Cardiac fibroblast (primary cell): ENCODE measurements at regions not wholly inside any gene's neighbourhood (a gene's known extent, or its start where the extent isn't known, plus 50 kb on each side); places are given as distances from the start of the nearest gene placed in this dataset.

Source experiments
- DNase-seq, 2 donors: peaks; one replicate each; pipeline versions ENCODE4 v3.0.0 to v3.0.0-alpha.2; 2010; ENCODE audit warnings: low read depth in 2 of 2
- H3K4me3 ChIP-seq, 2 donors: replicated peaks in 1 of 2; 1 replicate in 1 of 2; 2 replicates in 1 of 2; pipeline ENCODE4 v1.5.1; 2011; ENCODE audit warnings: low read depth in 2 of 2, low read length in 2 of 2, mild to moderate bottlenecking in 2 of 2, moderate library complexity in 1 of 2
- TF ChIP-seq, protein P1 (sequence below): IDR thresholded peaks from one replicate; pipeline ENCODE4 v1.5.1; 2011; ENCODE audit warnings: low read depth, mild to moderate bottlenecking, low read length, inconsistent platforms

- TF ChIP-seq, protein P1, sequence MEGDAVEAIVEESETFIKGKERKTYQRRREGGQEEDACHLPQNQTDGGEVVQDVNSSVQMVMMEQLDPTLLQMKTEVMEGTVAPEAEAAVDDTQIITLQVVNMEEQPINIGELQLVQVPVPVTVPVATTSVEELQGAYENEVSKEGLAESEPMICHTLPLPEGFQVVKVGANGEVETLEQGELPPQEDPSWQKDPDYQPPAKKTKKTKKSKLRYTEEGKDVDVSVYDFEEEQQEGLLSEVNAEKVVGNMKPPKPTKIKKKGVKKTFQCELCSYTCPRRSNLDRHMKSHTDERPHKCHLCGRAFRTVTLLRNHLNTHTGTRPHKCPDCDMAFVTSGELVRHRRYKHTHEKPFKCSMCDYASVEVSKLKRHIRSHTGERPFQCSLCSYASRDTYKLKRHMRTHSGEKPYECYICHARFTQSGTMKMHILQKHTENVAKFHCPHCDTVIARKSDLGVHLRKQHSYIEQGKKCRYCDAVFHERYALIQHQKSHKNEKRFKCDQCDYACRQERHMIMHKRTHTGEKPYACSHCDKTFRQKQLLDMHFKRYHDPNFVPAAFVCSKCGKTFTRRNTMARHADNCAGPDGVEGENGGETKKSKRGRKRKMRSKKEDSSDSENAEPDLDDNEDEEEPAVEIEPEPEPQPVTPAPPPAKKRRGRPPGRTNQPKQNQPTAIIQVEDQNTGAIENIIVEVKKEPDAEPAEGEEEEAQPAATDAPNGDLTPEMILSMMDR = no peak
- no peak overlapping the region for H3K4me3 ChIP-seq
- no peak for DNase-seq
Observed at GRCh38 chr1:208564466-208564865, 320.3 kb upstream of the PLXNA2 start.

- DNase-seq = no peak
Observed at GRCh38 chr1:208565756-208566440, 321.7 kb upstream of the PLXNA2 start.

DNA sequence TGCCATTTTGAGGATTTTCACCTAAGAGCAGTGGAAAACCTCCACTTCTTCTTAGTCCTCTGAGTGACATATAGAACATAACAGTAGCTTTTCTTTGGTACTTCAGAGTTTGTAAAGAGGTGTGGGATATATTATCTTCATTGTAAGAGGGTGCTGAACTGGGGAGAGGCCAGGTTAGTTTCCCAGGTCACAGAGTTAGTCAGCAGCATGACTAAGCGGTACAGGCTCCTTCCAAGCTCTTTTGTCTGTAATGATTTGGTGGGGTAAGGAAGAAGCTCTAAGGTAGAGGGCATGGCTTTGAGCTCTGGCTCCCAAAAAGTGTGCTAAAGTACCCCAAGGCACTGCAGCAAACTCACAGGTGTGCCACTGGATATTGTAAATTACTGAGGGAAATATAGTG is 325.0 kb upstream of the PLXNA2 start:
- no peak overlapping the region for H3K4me3 ChIP-seq
- DNase-seq = no peak
- TF ChIP-seq, protein P1 = no peak

More at GRCh38 chr1:208565756-208566440, 321.7 kb upstream of the PLXNA2 start:
- no peak overlapping the region for H3K4me3 ChIP-seq
- TF ChIP-seq, protein P1 = no peak

- H3K4me3 ChIP-seq = no peak overlapping the region
- TF ChIP-seq, protein P1 = no peak
- DNase-seq = no peak
Observed at GRCh38 chr1:208570362-208570761, 326.2 kb upstream of the PLXNA2 start.

GRCh38 chr1:208576425-208576824 is 332.2 kb upstream of the PLXNA2 start:
- H3K4me3 ChIP-seq = no peak overlapping the region
- TF ChIP-seq, protein P1 = no peak
- DNase-seq = no peak

GRCh38 chr1:208577381-208577905 is 333.3 kb upstream of the PLXNA2 start:
- H3K4me3 ChIP-seq = no peak overlapping the region
- TF ChIP-seq, protein P1 = no peak
- no peak for DNase-seq
